ENCODE measurements at regions not wholly inside any gene's neighbourhood (a gene's known extent, or its start where the extent isn't known, plus 50 kb on each side); places are given as distances from the start of the nearest gene placed in this dataset.

DNA sequence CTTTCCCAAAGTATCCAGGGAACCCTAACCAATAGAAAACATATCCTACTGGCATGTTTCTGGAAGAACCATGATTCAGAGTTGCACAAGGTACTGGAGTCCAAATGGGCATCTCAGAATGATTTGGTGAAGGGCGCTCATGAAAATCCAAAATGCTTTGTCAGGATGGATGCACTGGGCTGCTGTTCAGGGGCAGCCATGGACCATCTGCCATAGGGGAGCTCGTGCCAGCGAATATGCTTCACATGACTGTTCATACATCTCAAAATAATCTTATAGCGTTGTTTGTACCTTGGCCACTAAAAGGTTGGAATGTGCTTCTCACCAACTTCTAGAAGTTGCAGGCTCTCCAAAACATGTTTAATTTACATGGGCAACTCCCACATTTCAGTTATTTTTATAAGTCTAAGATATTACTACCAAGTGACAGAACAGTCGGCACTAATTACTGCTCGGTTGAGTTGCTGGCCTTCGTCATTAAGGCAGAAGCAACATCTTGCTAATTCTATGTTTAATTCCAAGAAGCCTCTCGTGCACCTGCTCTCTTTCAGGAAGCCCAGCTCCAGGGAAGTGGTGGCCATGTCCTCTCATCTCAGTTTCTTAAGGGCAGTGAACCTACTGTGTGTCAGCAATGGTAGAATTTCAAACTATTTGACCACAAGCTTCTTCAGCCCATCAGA, 1497.7 kb downstream of the TBC1D22A start:
- TF ChIP-seq, protein P1, sequence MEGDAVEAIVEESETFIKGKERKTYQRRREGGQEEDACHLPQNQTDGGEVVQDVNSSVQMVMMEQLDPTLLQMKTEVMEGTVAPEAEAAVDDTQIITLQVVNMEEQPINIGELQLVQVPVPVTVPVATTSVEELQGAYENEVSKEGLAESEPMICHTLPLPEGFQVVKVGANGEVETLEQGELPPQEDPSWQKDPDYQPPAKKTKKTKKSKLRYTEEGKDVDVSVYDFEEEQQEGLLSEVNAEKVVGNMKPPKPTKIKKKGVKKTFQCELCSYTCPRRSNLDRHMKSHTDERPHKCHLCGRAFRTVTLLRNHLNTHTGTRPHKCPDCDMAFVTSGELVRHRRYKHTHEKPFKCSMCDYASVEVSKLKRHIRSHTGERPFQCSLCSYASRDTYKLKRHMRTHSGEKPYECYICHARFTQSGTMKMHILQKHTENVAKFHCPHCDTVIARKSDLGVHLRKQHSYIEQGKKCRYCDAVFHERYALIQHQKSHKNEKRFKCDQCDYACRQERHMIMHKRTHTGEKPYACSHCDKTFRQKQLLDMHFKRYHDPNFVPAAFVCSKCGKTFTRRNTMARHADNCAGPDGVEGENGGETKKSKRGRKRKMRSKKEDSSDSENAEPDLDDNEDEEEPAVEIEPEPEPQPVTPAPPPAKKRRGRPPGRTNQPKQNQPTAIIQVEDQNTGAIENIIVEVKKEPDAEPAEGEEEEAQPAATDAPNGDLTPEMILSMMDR (IDR thresholded peaks at IDR 0.05; ENCODE audit: insufficient read depth, low read length, poor library complexity, severe bottlenecking): no peak
- TF ChIP-seq EZH2phosphoT487 (conservative IDR thresholded peaks at IDR 0.05; ENCODE audit: low read length): no peak
